ENCODE measurements at regions not wholly inside any gene's neighbourhood (a gene's known extent, or its start where the extent isn't known, plus 50 kb on each side); places are given as distances from the start of the nearest gene placed in this dataset.

DNA sequence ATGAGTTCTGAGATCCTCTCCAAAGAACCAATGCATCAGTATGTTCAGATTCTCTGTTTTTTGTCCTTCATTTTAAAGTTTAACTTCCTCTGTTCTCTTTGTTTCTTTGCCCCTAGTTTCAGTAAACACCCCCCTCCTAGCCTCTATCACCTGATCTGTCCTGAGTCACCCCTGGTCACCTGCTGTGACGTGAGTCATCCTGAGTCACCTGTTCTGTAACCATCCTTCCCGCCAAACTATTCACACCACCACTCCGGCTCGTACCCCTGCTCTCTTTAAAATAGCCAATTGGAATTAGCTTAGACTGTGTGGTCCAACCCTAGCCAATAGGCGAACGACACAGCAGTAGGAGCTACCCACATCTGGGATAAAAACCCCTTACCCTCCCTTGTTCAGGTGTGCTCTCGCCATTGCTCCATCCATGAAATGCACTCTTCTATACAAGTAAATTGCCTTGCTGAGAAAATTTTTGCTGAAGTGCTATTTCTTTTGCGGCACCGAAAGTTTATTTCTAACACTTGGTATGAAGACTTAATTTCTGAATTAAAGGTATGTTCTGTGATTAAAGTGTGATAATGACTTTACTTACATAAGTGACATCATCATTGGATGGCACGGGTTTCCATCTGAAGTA is 318.4 kb downstream of the AASDHPPT start:
- Histone ChIP-seq H3K36me3 (ENCODE audit: control insufficient read depth, low read length) (no peaks in the 10 kb centered on the region), H3K4me2 (ENCODE audit: low read length) (no peak overlapping the region), H3K9me3 (ENCODE audit: control insufficient read depth, insufficient read depth, low read length) (no peaks in the 10 kb centered on the region), H3K9me2 (replicated peaks; ENCODE audit: control insufficient read depth, low read length) (no peaks in the 10 kb centered on the region; the same call in 1 of the 2 replicates), H4K20me1 (ENCODE audit: control insufficient read depth, insufficient read depth, low read depth, low read length) (no peaks in the 10 kb centered on the region), H3K27me3 (ENCODE audit: control insufficient read depth, low read length) (no peaks in the 10 kb centered on the region), H3K79me2 (ENCODE audit: control insufficient read depth, low read length) (no peaks in the 10 kb centered on the region), H3K4me3 (ENCODE audit: low read length) (no peak overlapping the region), H3F3A (ENCODE audit: control insufficient read depth, insufficient read depth) (no peaks in the 10 kb centered on the region), H3K4me1 (ENCODE audit: control insufficient read depth, low read length) (no peaks in the 10 kb centered on the region), H3K27ac (ENCODE audit: low read depth, low read length) (no peak overlapping the region)
- TF ChIP-seq, protein P1, sequence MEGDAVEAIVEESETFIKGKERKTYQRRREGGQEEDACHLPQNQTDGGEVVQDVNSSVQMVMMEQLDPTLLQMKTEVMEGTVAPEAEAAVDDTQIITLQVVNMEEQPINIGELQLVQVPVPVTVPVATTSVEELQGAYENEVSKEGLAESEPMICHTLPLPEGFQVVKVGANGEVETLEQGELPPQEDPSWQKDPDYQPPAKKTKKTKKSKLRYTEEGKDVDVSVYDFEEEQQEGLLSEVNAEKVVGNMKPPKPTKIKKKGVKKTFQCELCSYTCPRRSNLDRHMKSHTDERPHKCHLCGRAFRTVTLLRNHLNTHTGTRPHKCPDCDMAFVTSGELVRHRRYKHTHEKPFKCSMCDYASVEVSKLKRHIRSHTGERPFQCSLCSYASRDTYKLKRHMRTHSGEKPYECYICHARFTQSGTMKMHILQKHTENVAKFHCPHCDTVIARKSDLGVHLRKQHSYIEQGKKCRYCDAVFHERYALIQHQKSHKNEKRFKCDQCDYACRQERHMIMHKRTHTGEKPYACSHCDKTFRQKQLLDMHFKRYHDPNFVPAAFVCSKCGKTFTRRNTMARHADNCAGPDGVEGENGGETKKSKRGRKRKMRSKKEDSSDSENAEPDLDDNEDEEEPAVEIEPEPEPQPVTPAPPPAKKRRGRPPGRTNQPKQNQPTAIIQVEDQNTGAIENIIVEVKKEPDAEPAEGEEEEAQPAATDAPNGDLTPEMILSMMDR (IDR thresholded peaks at IDR 0.05; ENCODE audit: low read depth, low read length, poor library complexity, severe bottlenecking), result no peak
- no peak for TF ChIP-seq EZH2phosphoT487 (IDR thresholded peaks at IDR 0.05; ENCODE audit: borderline replicate concordance, low read length)

DNA sequence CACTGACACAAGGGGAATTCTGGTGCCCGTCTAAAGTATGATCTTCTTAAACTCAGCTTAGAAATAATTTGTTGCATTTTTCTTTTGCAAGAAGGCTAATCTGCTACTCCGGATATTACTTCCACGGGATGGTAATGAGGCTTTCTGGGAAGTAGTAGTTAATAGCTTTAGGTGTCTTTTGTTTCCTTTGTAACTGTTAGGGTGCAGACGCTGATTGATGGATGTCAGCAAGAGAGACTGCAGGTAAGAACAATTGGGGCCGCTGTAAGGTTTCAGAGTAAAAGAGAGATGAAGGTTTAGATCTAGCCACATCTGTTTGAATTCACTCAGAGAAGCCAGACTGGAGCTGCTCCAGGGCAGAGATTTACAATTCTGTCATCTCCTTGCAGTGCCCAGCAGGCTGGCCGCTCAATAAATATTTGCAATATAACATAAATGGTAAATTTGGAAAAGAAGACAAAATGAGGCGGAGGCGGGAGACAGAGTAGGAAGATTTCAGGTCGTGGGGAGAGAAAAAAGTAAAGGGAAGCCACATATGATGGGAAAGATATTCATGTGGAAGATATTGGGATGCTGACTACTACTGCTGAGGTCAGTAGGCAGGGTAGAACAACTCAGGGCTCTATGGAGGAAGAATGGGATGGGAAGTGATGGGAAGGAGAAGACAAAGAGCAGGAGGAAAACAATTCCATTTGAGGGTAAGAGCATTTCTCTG is 320.5 kb downstream of the AASDHPPT start:
- no peaks in the 10 kb centered on the region for H3K4me1 ChIP-seq (ENCODE audit: control insufficient read depth, low read length)
- H3K36me3 ChIP-seq (ENCODE audit: control insufficient read depth, low read length), result no peaks in the 10 kb centered on the region
- H4K20me1 ChIP-seq (ENCODE audit: control insufficient read depth, insufficient read depth, low read depth, low read length), result no peaks in the 10 kb centered on the region
- H3F3A ChIP-seq (ENCODE audit: control insufficient read depth, insufficient read depth), result no peaks in the 10 kb centered on the region
- H3K27ac ChIP-seq (ENCODE audit: low read depth, low read length), result no peak overlapping the region
- no peak overlapping the region for H3K4me2 ChIP-seq (ENCODE audit: low read length)
- H3K27me3 ChIP-seq (ENCODE audit: control insufficient read depth, low read length), result no peaks in the 10 kb centered on the region
- H3K9me2 ChIP-seq (replicated peaks; ENCODE audit: control insufficient read depth, low read length), result no peaks in the 10 kb centered on the region; the same call in 1 of the 2 replicates
- TF ChIP-seq, protein P1 (IDR thresholded peaks at IDR 0.05; ENCODE audit: low read depth, low read length, poor library complexity, severe bottlenecking), result no peak
- no peak for TF ChIP-seq EZH2phosphoT487 (IDR thresholded peaks at IDR 0.05; ENCODE audit: borderline replicate concordance, low read length)
- H3K9me3 ChIP-seq (ENCODE audit: control insufficient read depth, insufficient read depth, low read length), result no peaks in the 10 kb centered on the region
- no peaks in the 10 kb centered on the region for H3K79me2 ChIP-seq (ENCODE audit: control insufficient read depth, low read length)
- no peak overlapping the region for H3K4me3 ChIP-seq (ENCODE audit: low read length)

DNA sequence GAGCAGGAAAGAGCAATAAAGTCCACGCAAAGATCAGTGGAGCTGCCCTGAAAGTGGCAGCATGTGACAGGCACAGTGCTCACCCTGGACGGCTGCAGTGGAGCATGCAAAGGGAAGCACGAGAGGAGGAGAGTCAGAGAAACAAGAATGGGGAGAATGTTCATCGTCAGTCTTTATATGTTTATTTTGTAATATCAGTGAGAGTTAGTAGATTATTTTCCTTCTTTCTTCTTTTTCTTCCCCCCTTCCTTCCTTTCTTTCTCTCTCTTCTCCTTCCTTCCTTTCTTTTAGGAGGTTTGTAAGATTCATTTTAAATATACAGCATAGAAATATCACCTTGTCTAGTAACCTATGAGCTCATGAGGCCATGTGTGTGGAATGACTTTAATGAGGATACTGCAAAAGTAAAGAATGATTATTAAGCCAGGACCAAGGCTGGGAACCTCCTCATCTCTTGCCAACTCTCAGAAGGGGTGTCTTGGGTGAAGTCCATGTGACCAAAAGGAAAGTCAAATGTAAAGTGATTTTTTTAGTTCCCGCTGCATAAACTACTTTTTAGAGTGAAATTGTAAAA is 321.1 kb downstream of the AASDHPPT start:
- Histone ChIP-seq H3F3A (ENCODE audit: control insufficient read depth, insufficient read depth) (no peaks in the 10 kb centered on the region), H3K27me3 (ENCODE audit: control insufficient read depth, low read length) (no peaks in the 10 kb centered on the region), H3K79me2 (ENCODE audit: control insufficient read depth, low read length) (no peaks in the 10 kb centered on the region), H3K4me2 (ENCODE audit: low read length) (no peak overlapping the region), H4K20me1 (ENCODE audit: control insufficient read depth, insufficient read depth, low read depth, low read length) (no peaks in the 10 kb centered on the region), H3K27ac (ENCODE audit: low read depth, low read length) (no peak overlapping the region), H3K4me3 (ENCODE audit: low read length) (no peak overlapping the region), H3K9me3 (ENCODE audit: control insufficient read depth, insufficient read depth, low read length) (no peaks in the 10 kb centered on the region), H3K4me1 (ENCODE audit: control insufficient read depth, low read length) (no peaks in the 10 kb centered on the region), H3K9me2 (replicated peaks; ENCODE audit: control insufficient read depth, low read length) (no peaks in the 10 kb centered on the region; the same call in 1 of the 2 replicates), H3K36me3 (ENCODE audit: control insufficient read depth, low read length) (no peaks in the 10 kb centered on the region)
- no peak for TF ChIP-seq EZH2phosphoT487 (IDR thresholded peaks at IDR 0.05; ENCODE audit: borderline replicate concordance, low read length)
- TF ChIP-seq, protein P1 (IDR thresholded peaks at IDR 0.05; ENCODE audit: low read depth, low read length, poor library complexity, severe bottlenecking), result no peak
